SK-N-SH treated with all-trans-retinoic acid at 6 μM for 48 hours (cell line): ENCODE measurements at regions not wholly inside any gene's neighbourhood (a gene's known extent, or its start where the extent isn't known, plus 50 kb on each side); places are given as distances from the start of the nearest gene placed in this dataset.

Source experiments
- ATAC-seq: fragments of 200-7000 bp; cut with Tn5 transposase; 3 replicates; pipeline ENCODE4 v1.9.1; 2020; ENCODE audit warnings: mild to moderate bottlenecking, moderate library complexity
- ARNTL ChIP-seq: fragments of 450-650 bp; formaldehyde crosslinking; IDR thresholded peaks from 2 replicates; pipeline ENCODE4 v1.5.0; 2020; ENCODE audit warnings: low read depth, mild to moderate bottlenecking, moderate library complexity, borderline replicate concordance
- BACH2 ChIP-seq: fragments of 250-450 bp; sonication (Bioruptor Pico); IDR thresholded peaks from 2 replicates; pipeline ENCODE4 v1.9.0; 2021; ENCODE audit warnings: mild to moderate bottlenecking, borderline replicate concordance
- CSDC2 ChIP-seq: fragments of 250-450 bp; sonication (Bioruptor Pico); IDR thresholded peaks from 2 replicates; pipeline ENCODE4 v1.5.0; 2020; ENCODE audit warnings: mild to moderate bottlenecking, moderate library complexity
- ESRRG ChIP-seq: fragments of 250-450 bp; sonication (Bioruptor Pico); IDR thresholded peaks from 2 replicates; pipeline ENCODE4 v1.6.1; 2021; ENCODE audit warnings: mild to moderate bottlenecking
- GLIS3 ChIP-seq: fragments of 250-450 bp; sonication (Bioruptor Pico); IDR thresholded peaks from 2 replicates; pipeline ENCODE4 v1.5.0; 2020; ENCODE audit warnings: mild to moderate bottlenecking, moderate library complexity
- ISL1 ChIP-seq: fragments of 250-450 bp; sonication (Bioruptor Pico); IDR thresholded peaks from 2 replicates; pipeline ENCODE4 v2.1.2; 2022; ENCODE audit warnings: mild to moderate bottlenecking, moderate library complexity
- OSR1 ChIP-seq: fragments of 250-450 bp; sonication (Bioruptor Pico); IDR thresholded peaks from 2 replicates; pipeline ENCODE4 v1.8.0; 2022; ENCODE audit warnings: moderate library complexity, mild to moderate bottlenecking, inconsistent platforms
- PPARA ChIP-seq: fragments of 250-450 bp; sonication (Bioruptor Pico); IDR thresholded peaks from 2 replicates; pipeline ENCODE4 v1.5.0; 2020; ENCODE audit warnings: mild to moderate bottlenecking, borderline replicate concordance
- SNAI2 ChIP-seq: fragments of 250-450 bp; sonication (Bioruptor Pico); IDR thresholded peaks from 2 replicates; pipeline ENCODE4 v1.5.0; 2020; ENCODE audit warnings: mild to moderate bottlenecking, moderate library complexity
- TCF4 ChIP-seq: fragments of 250-450 bp; sonication (Bioruptor Pico); IDR thresholded peaks from 2 replicates; pipeline ENCODE4 v1.8.0; 2021; ENCODE audit warnings: mild to moderate bottlenecking, moderate library complexity, borderline replicate concordance
- TOX ChIP-seq: fragments of 250-450 bp; sonication (Bioruptor Pico); IDR thresholded peaks from 2 replicates; pipeline ENCODE4 v1.8.0; 2021; ENCODE audit warnings: mild to moderate bottlenecking, moderate library complexity, borderline replicate concordance
- ZC3H10 ChIP-seq: fragments of 250-450 bp; sonication (Bioruptor Pico); IDR thresholded peaks from 2 replicates; pipeline ENCODE4 v1.5.1; 2021; ENCODE audit warnings: mild to moderate bottlenecking, moderate library complexity
- ZFP3 ChIP-seq: fragments of 250-450 bp; sonication (Bioruptor Pico); IDR thresholded peaks from 2 replicates; pipeline ENCODE4 v1.5.0; 2020; ENCODE audit warnings: mild to moderate bottlenecking, moderate library complexity
- ZFP30 ChIP-seq: fragments of 450-650 bp; formaldehyde crosslinking; IDR thresholded peaks from 2 replicates; pipeline ENCODE4 v1.5.0; 2022; ENCODE audit warnings: mild to moderate bottlenecking, moderate library complexity
- ZNF565 ChIP-seq: fragments of 450-650 bp; formaldehyde crosslinking; conservative IDR thresholded peaks from 2 replicates; pipeline ENCODE4 v1.5.0; 2020; ENCODE audit warnings: low read depth, mild to moderate bottlenecking, moderate library complexity
- ZNF70 ChIP-seq: fragments of 450-650 bp; formaldehyde crosslinking; IDR thresholded peaks from 2 replicates; pipeline ENCODE4 v1.5.0; 2020; ENCODE audit warnings: mild to moderate bottlenecking, moderate library complexity
- ZNF8 ChIP-seq: fragments of 450-650 bp; formaldehyde crosslinking; IDR thresholded peaks from 2 replicates; pipeline ENCODE4 v1.5.0; 2020; ENCODE audit warnings: mild to moderate bottlenecking, moderate library complexity
- TF ChIP-seq, protein P1 (sequence below): fragments of 250-450 bp; sonication (Bioruptor Pico); IDR thresholded peaks from 2 replicates; pipeline ENCODE4 v1.8.0; 2020; ENCODE audit warnings: mild to moderate bottlenecking, moderate library complexity, borderline replicate concordance
- TF ChIP-seq, protein P2 (sequence below): fragments of 250-450 bp; sonication (Bioruptor Pico); IDR thresholded peaks from 2 replicates; pipeline ENCODE4 v1.5.1; 2021; ENCODE audit warnings: mild to moderate bottlenecking, moderate library complexity
- TF ChIP-seq, protein P3 (sequence below): fragments of 250-450 bp; sonication (Bioruptor Pico); IDR thresholded peaks from 2 replicates; pipeline ENCODE4 v1.8.0; 2021; ENCODE audit warnings: low read depth, mild to moderate bottlenecking, moderate library complexity, borderline replicate concordance
- TF ChIP-seq, protein P4 (sequence below): fragments of 250-450 bp; sonication (Bioruptor Pico); IDR thresholded peaks from 2 replicates; pipeline ENCODE4 v1.5.0; 2020; ENCODE audit warnings: mild to moderate bottlenecking, moderate library complexity

DNA sequence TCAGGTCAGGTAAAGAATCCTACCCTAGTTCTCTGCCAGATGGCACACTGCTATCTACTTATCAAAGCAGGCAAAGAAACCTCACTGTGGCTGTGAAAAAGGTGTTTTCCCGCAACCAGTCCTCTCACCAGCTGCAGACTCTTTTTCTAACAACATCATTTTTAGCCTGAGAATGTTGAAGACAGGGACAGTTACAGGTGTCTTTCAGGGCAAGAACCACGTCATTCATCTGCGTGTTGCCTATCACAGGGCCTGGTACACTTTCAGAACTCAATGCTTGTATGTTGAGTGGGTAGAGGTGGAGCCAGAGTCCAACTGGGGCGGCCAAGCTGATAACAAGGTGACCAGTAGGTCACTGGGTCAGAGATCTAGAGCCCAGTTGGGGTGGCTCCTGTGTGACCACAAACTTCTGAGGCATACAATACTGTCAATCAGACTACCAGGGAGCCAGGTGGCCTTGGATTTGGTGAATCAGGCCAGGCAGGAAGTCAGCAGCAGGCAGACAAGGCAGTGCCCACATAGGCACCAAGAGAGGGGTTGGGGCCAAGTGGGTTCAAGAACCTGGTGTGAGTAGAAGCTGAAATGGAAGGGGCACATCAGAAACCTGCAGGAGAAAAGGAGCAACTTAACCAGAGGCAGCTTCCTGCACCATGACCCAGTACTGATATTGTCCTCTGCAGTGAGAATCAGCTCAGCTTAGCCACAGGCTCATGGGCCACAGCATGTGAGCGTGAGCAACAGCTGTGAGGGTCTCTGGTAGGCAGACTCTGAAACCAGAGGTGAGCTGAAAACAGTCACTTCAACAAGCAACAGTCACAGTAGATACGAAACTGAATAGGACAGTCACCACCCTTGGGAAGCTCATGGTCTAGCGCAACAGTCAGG, 123.6 kb downstream of the DTL start:
- TF ChIP-seq ZNF70 (CRISPR knock-in tag), result no peak
- TF ChIP-seq CSDC2 (CRISPR knock-in tag), result no peak
- TF ChIP-seq, protein P1, sequence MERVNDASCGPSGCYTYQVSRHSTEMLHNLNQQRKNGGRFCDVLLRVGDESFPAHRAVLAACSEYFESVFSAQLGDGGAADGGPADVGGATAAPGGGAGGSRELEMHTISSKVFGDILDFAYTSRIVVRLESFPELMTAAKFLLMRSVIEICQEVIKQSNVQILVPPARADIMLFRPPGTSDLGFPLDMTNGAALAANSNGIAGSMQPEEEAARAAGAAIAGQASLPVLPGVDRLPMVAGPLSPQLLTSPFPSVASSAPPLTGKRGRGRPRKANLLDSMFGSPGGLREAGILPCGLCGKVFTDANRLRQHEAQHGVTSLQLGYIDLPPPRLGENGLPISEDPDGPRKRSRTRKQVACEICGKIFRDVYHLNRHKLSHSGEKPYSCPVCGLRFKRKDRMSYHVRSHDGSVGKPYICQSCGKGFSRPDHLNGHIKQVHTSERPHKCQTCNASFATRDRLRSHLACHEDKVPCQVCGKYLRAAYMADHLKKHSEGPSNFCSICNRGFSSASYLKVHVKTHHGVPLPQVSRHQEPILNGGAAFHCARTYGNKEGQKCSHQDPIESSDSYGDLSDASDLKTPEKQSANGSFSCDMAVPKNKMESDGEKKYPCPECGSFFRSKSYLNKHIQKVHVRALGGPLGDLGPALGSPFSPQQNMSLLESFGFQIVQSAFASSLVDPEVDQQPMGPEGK (CRISPR knock-in tag), result no peak
- no peak for TF ChIP-seq ZFP3 (CRISPR knock-in tag)
- TF ChIP-seq ARNTL (CRISPR knock-in tag), result no peak
- TF ChIP-seq OSR1 (CRISPR knock-in tag), result no peak
- TF ChIP-seq BACH2, result no peak
- no peak for ATAC-seq

DNA sequence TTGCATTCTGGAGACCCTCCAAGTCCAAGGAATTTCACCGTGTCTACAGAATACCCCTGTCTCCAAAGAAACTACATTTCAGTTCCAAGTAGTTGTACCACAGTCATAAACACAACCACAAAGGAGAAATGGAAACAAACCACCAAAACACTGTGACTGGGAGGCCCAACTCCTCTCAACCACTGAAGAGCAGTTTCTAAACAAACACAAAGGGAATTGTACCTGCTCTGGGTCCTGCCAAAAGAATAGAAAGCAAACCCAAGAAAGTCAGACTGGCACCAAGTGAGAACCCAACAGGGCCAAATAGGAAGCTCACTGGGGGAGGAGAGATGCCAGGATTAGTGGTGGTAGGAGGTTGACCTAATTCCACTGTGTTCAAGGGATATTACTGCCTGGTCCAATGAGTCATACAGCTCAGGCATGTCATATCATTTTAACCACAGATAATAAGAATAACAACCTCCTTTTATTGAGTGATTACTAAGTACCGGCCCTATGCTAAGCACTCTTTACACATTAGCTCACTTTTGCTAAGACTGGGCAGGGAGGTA, 123.9 kb upstream of the PPP2R5A start:
- peak; percentile 78 for ATAC-seq
- TF ChIP-seq ZFP3 (CRISPR knock-in tag) (no peak), ZNF565 (CRISPR knock-in tag) (no peak), ESRRG (CRISPR knock-in tag) (no peak), PPARA (CRISPR knock-in tag) (no peak), BACH2 (no peak), ZC3H10 (no peak), ISL1 (no peak), ZNF8 (CRISPR knock-in tag) (no peak), OSR1 (CRISPR knock-in tag) (no peak), ZFP30 (CRISPR knock-in tag) (no peak)
- TF ChIP-seq, protein P2, sequence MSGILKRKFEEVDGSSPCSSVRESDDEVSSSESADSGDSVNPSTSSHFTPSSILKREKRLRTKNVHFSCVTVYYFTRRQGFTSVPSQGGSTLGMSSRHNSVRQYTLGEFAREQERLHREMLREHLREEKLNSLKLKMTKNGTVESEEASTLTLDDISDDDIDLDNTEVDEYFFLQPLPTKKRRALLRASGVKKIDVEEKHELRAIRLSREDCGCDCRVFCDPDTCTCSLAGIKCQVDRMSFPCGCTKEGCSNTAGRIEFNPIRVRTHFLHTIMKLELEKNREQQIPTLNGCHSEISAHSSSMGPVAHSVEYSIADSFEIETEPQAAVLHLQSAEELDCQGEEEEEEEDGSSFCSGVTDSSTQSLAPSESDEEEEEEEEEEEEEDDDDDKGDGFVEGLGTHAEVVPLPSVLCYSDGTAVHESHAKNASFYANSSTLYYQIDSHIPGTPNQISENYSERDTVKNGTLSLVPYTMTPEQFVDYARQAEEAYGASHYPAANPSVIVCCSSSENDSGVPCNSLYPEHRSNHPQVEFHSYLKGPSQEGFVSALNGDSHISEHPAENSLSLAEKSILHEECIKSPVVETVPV (CRISPR knock-in tag), result no peak
- TF ChIP-seq, protein P3, sequence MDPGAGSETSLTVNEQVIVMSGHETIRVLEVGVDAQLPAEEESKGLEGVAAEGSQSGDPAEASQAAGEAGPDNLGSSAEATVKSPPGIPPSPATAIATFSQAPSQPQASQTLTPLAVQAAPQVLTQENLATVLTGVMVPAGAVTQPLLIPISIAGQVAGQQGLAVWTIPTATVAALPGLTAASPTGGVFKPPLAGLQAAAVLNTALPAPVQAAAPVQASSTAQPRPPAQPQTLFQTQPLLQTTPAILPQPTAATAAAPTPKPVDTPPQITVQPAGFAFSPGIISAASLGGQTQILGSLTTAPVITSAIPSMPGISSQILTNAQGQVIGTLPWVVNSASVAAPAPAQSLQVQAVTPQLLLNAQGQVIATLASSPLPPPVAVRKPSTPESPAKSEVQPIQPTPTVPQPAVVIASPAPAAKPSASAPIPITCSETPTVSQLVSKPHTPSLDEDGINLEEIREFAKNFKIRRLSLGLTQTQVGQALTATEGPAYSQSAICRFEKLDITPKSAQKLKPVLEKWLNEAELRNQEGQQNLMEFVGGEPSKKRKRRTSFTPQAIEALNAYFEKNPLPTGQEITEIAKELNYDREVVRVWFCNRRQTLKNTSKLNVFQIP (CRISPR knock-in tag), result no peak

DNA sequence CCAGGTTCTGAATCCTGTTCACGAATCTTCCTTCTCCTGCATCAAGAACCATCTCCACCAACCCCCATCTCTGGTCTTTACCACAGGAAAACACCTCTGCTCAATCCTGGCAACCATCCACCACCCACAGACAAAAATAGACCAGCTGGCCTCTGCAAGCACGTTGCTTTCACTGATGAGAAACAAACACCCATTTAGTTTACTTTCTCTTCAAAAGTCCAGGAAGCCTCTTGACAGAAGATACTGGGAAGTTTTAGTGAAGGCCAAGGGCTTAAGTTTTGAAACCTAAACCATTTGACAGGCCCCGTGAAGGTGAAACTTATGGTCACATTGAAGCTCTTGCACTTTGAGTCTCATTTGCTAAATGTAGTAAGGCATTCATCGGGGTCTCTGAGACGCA, 122.6 kb upstream of the PPP2R5A start:
- ATAC-seq, result peak; percentile 76

DNA sequence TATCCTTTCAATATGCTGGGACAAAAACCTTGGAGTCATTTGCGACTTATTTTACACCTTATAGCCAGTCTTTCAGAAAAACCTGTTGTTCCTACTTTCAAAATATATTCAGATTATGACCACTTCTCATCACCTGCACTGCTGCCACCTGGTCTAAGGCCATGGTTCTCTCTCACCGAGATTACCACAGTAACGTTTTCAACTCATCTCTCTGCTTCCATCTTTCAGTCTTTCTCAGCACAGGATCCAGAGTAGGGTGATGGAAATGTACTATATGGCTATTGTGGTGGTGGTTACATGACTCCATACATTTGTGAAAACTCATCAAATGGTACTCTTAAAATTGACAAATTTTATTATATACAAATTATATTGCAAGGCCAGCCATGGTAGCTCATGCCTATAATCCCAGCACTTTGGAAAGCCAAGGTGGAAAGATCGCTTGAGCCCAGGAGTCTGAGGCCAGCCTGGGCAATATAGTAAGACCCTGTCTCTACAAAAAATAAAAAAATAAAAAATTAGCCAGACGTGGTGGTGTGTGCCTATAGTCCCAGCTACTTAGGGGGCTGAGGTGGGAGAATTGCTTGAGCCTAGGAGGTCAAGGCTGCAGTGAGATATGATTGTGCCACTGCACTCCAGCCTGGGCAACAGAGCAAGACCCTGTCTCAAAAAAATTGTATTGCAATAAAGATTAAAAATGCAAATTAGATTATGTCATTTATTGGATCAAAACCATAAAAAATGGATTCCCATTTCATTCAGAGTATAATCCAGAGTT, 120.9 kb upstream of the PPP2R5A start:
- ATAC-seq, result no peak
- TF ChIP-seq, protein P1 (CRISPR knock-in tag), result no peak
- TF ChIP-seq ARNTL (CRISPR knock-in tag), result no peak
- TF ChIP-seq, protein P4, sequence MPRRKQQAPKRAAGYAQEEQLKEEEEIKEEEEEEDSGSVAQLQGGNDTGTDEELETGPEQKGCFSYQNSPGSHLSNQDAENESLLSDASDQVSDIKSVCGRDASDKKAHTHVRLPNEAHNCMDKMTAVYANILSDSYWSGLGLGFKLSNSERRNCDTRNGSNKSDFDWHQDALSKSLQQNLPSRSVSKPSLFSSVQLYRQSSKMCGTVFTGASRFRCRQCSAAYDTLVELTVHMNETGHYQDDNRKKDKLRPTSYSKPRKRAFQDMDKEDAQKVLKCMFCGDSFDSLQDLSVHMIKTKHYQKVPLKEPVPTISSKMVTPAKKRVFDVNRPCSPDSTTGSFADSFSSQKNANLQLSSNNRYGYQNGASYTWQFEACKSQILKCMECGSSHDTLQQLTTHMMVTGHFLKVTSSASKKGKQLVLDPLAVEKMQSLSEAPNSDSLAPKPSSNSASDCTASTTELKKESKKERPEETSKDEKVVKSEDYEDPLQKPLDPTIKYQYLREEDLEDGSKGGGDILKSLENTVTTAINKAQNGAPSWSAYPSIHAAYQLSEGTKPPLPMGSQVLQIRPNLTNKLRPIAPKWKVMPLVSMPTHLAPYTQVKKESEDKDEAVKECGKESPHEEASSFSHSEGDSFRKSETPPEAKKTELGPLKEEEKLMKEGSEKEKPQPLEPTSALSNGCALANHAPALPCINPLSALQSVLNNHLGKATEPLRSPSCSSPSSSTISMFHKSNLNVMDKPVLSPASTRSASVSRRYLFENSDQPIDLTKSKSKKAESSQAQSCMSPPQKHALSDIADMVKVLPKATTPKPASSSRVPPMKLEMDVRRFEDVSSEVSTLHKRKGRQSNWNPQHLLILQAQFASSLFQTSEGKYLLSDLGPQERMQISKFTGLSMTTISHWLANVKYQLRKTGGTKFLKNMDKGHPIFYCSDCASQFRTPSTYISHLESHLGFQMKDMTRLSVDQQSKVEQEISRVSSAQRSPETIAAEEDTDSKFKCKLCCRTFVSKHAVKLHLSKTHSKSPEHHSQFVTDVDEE (CRISPR knock-in tag), result no peak
- no peak for TF ChIP-seq CSDC2 (CRISPR knock-in tag)
- TF ChIP-seq ZFP3 (CRISPR knock-in tag), result no peak
- TF ChIP-seq OSR1 (CRISPR knock-in tag), result no peak
- no peak for TF ChIP-seq ZNF565 (CRISPR knock-in tag)

More for the DNA sequence above, 122.6 kb upstream of the PPP2R5A start:
- TF ChIP-seq ZNF70 (CRISPR knock-in tag), result no peak
- TF ChIP-seq GLIS3 (CRISPR knock-in tag), result no peak
- no peak for TF ChIP-seq TCF4 (CRISPR knock-in tag)
- TF ChIP-seq, protein P2 (CRISPR knock-in tag), result no peak
- TF ChIP-seq TOX, result no peak
- TF ChIP-seq OSR1 (CRISPR knock-in tag), result no peak
- no peak for TF ChIP-seq SNAI2
- no peak for TF ChIP-seq ZNF565 (CRISPR knock-in tag)
- no peak for TF ChIP-seq ZC3H10
- TF ChIP-seq ZFP3 (CRISPR knock-in tag), result no peak
